Eye (tissue), 1 donor: ENCODE measurements at regions not wholly inside any gene's neighbourhood (a gene's known extent, or its start where the extent isn't known, plus 50 kb on each side); places are given as distances from the start of the nearest gene placed in this dataset.
"Not testable (repeated sequence)": the region's sequence is repeated elsewhere in the genome, so short reads cannot be mapped to it uniquely, and the experiment has no call there.

Experiments used
- DNase-seq: peaks from one replicate; pipeline ENCODE4 v3.0.0-alpha.2; 2015

DNA sequence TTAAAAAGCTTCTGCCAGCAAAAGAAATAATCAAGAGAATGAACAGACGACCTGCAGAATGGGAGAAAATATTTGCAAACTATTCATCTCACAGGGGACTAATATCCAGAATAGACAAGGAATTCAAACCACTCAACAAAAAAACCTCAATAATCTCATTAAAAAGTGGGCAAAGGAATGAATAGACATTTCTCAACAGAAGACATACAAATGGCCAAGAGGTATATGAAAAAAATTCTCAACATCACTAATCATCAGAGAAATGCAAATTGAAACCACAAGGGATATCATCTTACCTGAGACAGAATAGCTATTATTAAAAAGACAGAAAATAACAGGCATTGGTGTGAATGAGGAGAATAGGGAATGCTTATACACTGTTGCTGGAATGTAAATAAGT is 270.0 kb downstream of the DACT1 start:
- DNase-seq: no peak

DNA sequence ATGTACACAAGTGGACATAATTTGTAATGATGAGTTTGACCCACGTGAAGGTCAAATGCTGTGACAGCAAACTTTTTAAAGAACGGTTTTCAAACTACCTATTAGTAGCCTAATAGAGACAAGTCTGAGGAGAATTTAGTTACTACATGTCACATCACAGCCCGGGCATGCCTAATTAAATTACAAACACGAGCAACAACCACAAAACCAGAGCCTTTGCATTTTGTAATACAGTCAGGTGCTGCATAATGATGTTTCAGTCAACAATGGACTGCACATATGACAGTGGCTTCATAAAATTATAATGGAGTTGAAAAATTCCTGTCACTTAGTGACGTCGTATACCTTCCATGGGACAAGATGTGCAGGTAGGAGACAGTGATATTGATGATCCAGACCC is 274.5 kb downstream of the DACT1 start:
- no peak for DNase-seq

DNA sequence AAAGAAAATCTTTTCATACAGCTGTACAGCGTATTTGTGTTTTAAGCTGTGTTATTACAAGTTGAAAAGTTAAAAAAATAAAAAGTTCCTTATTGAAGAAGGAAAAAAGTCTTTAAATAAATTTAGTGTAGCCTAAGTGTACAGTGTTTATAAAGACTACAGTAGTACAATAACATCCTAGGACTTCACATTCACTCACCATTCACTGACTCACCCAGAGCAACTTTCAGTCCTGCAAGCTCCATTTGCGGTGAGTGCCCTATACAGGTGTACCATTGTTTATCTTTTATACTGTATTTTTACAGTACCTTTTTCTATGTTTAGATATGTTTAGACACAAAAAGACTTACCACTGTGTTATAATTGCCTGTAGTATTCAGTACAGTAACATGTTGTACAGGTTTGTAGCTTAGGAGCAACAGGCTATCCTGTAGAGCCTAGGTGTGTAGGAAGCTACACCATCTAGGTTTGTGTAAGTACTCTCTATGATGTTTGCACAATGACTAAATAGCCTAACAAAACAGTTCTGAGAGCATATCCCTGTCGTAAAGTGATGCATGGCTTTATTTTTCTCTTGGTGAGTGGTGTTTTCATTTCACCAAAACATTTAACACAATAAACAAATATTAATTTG is 275.2 kb downstream of the DACT1 start:
- DNase-seq: no peak

DNA sequence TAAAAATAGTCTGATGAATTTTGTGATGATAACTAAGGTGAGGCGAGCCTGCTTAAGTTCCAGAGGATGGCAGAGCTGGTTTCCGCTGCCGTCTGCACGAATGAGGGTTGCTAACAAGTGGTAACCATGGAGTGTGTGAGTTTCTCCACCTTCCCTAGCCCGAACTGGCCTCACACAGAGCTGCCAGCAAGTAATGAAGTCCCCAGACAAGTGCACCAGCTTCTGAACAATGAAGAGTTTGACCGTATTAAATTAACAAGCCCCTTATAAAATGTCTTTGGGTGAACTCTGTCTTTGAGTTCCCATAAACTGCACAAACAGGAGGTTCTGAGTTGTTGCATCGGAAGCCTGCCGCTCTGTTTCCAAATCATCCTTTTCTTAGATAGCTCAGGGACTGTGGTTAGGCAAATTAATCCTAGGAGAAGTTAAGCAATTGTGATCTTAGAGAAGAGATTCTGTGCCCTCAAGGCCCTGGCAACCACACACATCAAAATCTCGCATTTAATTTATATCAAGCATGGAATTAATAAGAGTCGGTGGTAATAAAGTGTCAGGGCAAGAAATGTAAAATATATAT is 274.1 kb upstream of the DAAM1 start:
- peak; percentile 66 for DNase-seq

DNA sequence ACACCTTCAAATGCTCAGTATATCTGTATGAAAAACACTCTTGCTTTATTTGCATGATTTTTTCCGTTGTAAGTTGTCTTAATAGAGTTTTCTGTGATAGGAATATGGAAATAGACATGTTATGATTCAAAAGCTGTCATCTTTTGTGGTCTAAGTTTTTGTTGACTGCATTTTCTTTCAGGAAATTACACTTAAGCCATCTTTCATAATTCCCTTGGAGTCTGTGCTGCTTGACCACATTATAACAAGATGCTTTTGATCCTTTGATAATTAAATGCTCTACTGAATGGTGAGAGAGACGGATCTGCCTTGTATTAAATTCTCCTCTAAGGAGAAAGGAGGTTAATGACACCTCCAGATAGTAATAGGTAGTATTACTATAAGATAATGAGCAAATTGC is 272.8 kb upstream of the DAAM1 start:
- no peak for DNase-seq

DNA sequence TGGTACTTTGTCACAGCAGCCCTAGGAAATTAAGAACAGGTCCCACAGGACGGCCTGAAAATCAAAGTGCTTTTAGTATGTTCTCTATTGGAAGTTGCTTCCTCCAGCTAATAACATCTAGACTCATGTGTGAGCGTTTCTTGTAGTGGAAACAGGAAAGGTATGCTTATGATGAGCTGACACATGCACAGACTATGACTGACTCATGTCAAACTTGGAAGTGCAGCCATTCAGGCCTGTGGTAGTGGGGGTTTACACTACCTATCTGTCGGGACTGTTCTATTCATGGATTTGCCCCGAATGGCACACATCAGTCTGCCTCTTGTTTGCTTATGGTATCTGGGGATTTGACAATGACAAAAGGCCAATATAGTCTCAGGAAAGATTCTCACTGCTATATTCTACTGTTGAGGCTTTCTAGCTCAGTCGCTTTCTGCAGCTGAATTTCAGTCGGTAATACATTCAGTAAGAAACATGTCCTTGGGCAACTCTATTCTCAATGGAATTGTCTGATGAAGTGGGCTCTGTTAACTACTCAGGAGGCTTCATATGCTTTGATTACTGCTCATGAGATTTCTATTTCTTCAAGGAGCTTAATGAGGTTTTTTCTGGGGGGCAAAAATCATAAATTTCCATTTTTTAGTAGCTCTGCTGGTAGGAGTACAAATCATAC is 270.3 kb upstream of the DAAM1 start:
- DNase-seq: no peak

DNA sequence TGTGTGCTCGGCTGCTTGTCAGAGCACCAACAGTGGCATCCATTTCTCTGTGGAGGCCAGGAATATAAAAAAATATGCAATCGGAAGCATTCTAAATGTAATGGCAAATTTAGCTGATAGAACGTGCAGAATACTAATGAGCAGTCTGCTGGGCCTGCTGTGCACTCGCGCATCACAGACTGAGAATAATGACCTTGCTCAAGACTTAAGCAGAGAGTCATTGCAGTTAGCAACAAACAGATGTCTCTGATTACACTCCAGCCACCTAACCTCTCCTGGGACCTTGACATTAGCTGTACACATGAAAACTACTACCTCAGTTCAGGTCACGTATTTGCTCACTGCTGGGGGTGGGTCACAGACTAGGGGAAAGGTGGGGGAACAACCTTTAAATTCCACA is 269.2 kb upstream of the DAAM1 start:
- peak; percentile 71 for DNase-seq

DNA sequence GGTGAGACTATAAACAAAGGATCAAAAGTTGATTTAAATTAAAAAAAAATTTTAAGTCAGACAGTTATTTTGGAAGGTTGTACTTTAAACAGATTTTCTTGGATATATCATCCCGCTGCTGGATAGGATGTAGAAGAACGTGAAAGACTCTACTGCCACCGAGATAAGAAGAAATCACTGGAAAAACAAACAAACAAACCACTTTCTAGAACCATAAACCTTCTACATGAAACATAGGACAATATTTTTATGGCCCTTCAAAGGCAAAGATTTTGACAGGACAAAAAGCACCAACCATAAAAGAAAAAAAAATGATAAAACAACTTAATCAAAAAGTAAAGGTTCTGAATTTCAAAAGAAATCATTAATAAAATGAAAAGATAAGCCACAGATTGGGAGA is 268.2 kb upstream of the DAAM1 start:
- DNase-seq: no peak

GRCh38 chr14:58922201-58922940 is 266.1 kb upstream of the DAAM1 start:
- DNase-seq: not testable (repeated sequence)

- DNase-seq: no peak
These were observed 264.6 kb upstream of the DAAM1 start for GRCh38 chr14:58923751-58924405.

- peak; percentile 13 for DNase-seq
These were observed 246.8 kb upstream of the DAAM1 start for GRCh38 chr14:58941629-58942028.

DNA sequence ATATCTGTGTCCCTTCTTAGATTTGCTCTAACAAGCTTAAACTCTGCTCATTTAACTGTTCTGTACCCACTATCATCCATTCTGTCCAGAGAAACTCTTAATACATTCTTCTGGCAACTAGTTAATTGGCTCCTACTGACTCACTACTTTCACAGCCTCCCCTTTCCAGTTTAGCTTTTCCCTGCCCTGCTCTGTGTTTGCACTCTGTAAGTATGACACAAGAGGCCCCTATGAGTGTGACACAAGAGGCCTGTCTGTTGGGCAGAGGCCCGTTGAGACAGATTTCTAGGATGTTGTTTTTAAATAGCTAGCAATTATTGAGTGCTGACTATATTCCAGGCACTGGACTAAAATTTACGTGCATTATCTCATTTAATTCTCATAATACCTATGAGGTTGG is 246.0 kb upstream of the DAAM1 start:
- DNase-seq: no peak

DNA sequence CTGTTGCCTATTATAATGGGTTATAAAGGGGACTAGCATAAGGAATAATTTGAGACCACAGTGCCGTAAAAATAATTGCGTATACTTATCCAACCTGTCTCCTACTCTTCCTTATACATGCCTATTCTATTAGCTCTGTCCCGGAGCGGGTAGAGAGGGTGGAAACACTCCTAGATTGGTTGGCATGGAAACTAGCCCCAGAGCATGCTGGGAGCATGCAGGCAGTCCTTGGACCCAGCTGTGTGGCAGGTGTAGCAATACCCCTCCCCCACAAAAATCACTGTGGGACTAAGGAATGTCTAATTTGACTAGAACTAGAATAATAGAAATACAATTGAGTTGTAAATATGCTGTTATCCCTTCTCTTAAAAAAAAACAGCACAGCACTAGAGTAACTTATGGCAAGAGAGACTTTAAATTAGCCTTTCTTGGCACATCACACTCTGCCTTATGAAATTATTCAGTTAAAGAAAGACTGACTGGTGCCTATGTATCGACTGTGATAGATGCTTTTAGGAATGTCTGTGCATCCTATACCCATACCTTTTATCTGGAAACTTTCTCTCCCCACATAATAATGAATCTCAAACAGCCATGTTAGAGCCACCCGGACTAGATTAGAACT is 244.0 kb upstream of the DAAM1 start:
- DNase-seq: peak; percentile 83

- no peak for DNase-seq
These were observed 243.5 kb upstream of the DAAM1 start for GRCh38 chr14:58944968-58945356.

- no peak for DNase-seq
These were observed 242.0 kb upstream of the DAAM1 start for GRCh38 chr14:58946431-58946830.

DNA sequence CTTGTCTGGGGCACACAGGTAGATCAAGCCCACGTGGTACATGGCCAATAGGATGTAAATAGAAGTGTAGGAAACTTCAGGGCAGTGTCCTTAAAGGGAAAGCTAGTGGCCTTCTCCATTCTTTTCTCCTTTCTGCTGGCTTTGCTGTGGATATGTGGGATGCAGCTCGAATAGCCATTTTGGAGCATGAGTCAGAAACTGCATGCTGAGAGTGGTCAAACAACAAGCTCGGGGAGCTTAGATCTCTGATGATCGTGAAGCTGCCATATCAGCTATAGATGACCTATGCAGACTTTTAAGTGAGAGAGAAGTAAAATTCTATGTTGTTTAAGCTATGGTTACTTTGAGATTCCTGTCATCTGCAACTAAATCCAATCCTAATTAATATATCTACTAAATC is 241.3 kb upstream of the DAAM1 start:
- no peak for DNase-seq

- DNase-seq: peak; percentile 58
These were observed 240.5 kb upstream of the DAAM1 start for GRCh38 chr14:58947814-58948445.

GRCh38 chr14:58950555-58950954 is 237.9 kb upstream of the DAAM1 start:
- DNase-seq: no peak

GRCh38 chr14:58951143-58951542 is 237.3 kb upstream of the DAAM1 start:
- no peak for DNase-seq

GRCh38 chr14:58954052-58954451 is 234.4 kb upstream of the DAAM1 start:
- DNase-seq: no peak

DNA sequence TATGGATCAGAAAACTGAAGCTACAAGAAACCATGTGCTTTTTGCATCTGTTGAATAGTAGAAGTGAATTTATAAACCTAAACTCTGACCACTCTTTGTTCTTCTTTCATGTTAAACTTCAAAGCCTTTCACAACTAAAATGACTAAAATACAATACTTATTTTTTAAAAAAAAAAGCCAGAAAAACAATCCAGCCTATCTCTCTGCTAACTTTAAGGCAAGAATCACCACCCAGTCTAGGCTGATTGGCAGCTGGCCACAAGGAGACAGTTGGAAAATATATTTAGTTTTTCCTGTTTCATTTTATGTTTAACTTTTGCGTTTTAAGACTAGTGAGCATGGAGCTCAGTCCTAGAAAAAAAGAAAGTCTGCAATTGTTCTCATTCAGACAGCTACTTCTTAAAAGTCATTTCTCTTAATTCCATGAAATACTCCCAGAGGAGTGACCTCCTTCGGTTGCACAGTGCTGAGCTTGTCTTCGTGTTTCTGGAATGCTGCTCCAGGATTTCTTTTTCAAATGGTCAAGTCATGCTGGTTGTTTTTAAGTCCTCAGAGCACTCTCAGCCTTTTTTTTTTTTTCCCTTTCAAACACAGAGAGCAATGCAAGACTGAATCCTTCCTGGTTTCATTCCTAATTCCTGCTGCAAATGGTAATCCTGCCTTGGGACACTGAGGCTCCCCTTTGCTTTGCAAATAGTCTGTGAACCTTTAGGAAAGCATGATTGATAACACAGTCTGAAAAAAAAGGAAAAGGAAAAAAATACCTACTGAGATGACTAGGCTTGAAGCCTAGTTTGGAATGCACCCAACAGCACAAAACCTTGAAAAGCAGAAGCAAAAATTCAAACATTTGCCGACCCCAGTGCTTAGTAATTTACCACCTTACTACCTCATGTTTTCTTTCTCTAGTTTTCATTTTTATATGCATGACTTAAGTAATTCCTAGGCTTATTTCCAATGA is 233.3 kb upstream of the DAAM1 start:
- peak; percentile 17 for DNase-seq
